ENCODE measurements at regions not wholly inside any gene's neighbourhood (a gene's known extent, or its start where the extent isn't known, plus 50 kb on each side); places are given as distances from the start of the nearest gene placed in this dataset.

- Histone ChIP-seq H3K27me3 (replicated peaks; ENCODE audit: control insufficient read depth, insufficient read depth, low read length) (no peaks in the 10 kb centered on the region), H3K9me3 (peaks cover 5% of the 10 kb centered on the region; the same call in 1 of the 2 replicates), H3K4me3 (ENCODE audit: low read depth, low read length) (no peak overlapping the region), H3K36me3 (ENCODE audit: control insufficient read depth, insufficient read depth, low read length) (no peaks in the 10 kb centered on the region), H3K4me1 (no peaks in the 10 kb centered on the region)
- Mint-ChIP-seq H3K27me3 (ENCODE audit: insufficient read depth, unreplicated experiment) (no peaks in the 10 kb centered on the region), H3K9me3 (ENCODE audit: unreplicated experiment) (peaks cover 38% of the 10 kb centered on the region), H3K4me1 (ENCODE audit: low read depth, unreplicated experiment) (no peaks in the 10 kb centered on the region), H3K27ac (ENCODE audit: unreplicated experiment) (no peak overlapping the region), H3K36me3 (ENCODE audit: insufficient read depth, unreplicated experiment) (no peaks in the 10 kb centered on the region), H3K4me3 (ENCODE audit: unreplicated experiment) (no peak overlapping the region)
- POLR2A ChIA-PET = no interaction called here
- TF ChIP-seq CTCF (IDR thresholded peaks at IDR 0.05; ENCODE audit: insufficient read depth in 1 of 2, low read depth in 1 of 2, low read length in 1 of 2, severe bottlenecking in 1 of 2, unreplicated experiment in 1 of 2) = no peak
- intact Hi-C loops (cut with micrococcal nuclease; ENCODE audit: unreplicated experiment) = loop anchor here (2.0 to 10.0 kb wide), 4 partner anchors 240 to 1370 kb away; no protein-coding TSS in a partner anchor
- no TSS peak for BruUV-seq (replicated peaks)
- CTCF ChIA-PET = no interaction called here
- DNase-seq = no peak
These were observed 1138.8 kb downstream of the XPNPEP1 start for GRCh38 chr10:108784534-108784933.

- H3K36me3 Mint-ChIP-seq (ENCODE audit: insufficient read depth, unreplicated experiment) = no peaks in the 10 kb centered on the region
- no peaks in the 10 kb centered on the region for H3K4me1 Mint-ChIP-seq (ENCODE audit: low read depth, unreplicated experiment)
- peak; percentile 49 to 71 for DNase-seq
- no peak overlapping the region for H3K27ac Mint-ChIP-seq (ENCODE audit: unreplicated experiment)
- TF ChIP-seq CTCF (IDR thresholded peaks at IDR 0.05; ENCODE audit: insufficient read depth in 1 of 2, low read depth in 1 of 2, low read length in 1 of 2, severe bottlenecking in 1 of 2, unreplicated experiment in 1 of 2) = peak; percentile 42 to 59
- intact Hi-C loops (cut with micrococcal nuclease; ENCODE audit: unreplicated experiment) = loop anchor here (2.0 to 10.0 kb wide), 4 partner anchors 239 to 1369 kb away; no protein-coding TSS in a partner anchor
- Histone ChIP-seq H3K4me1 (no peaks in the 10 kb centered on the region), H3K27me3 (replicated peaks; ENCODE audit: control insufficient read depth, insufficient read depth, low read length) (no peaks in the 10 kb centered on the region), H3K9me3 (peaks cover 5% of the 10 kb centered on the region; the same call in 1 of the 2 replicates), H3K36me3 (ENCODE audit: control insufficient read depth, insufficient read depth, low read length) (no peaks in the 10 kb centered on the region), H3K4me3 (ENCODE audit: low read depth, low read length) (no peak overlapping the region)
- ChIA-PET CTCF (no interaction called here), POLR2A (no interaction called here)
- peaks cover 45% of the 10 kb centered on the region for H3K9me3 Mint-ChIP-seq (ENCODE audit: unreplicated experiment)
- no peaks in the 10 kb centered on the region for H3K27me3 Mint-ChIP-seq (ENCODE audit: insufficient read depth, unreplicated experiment)
- no TSS peak for BruUV-seq (replicated peaks)
- H3K4me3 Mint-ChIP-seq (ENCODE audit: unreplicated experiment) = no peak overlapping the region
These were observed 1139.4 kb downstream of the XPNPEP1 start for GRCh38 chr10:108783897-108784296.

- ChIA-PET POLR2A (no interaction called here), CTCF (no interaction called here)
- Histone ChIP-seq H3K9me3 (peaks cover 5% of the 10 kb centered on the region; the same call in 1 of the 2 replicates), H3K4me1 (no peaks in the 10 kb centered on the region), H3K27me3 (replicated peaks; ENCODE audit: control insufficient read depth, insufficient read depth, low read length) (no peaks in the 10 kb centered on the region), H3K36me3 (ENCODE audit: control insufficient read depth, insufficient read depth, low read length) (no peaks in the 10 kb centered on the region), H3K4me3 (ENCODE audit: low read depth, low read length) (no peak overlapping the region)
- H3K36me3 Mint-ChIP-seq (ENCODE audit: insufficient read depth, unreplicated experiment) = no peaks in the 10 kb centered on the region
- no TSS peak for BruUV-seq (replicated peaks)
- H3K9me3 Mint-ChIP-seq (ENCODE audit: unreplicated experiment) = peaks cover 46% of the 10 kb centered on the region
- no peak for TF ChIP-seq CTCF (IDR thresholded peaks at IDR 0.05; ENCODE audit: insufficient read depth in 1 of 2, low read depth in 1 of 2, low read length in 1 of 2, severe bottlenecking in 1 of 2, unreplicated experiment in 1 of 2)
- intact Hi-C loops (cut with micrococcal nuclease; ENCODE audit: unreplicated experiment) = loop anchor here (5.0 to 10.0 kb wide), 3 partner anchors 642 to 1368 kb away; no protein-coding TSS in a partner anchor
- DNase-seq = no peak
- H3K27ac Mint-ChIP-seq (ENCODE audit: unreplicated experiment) = no peak overlapping the region
- no peaks in the 10 kb centered on the region for H3K27me3 Mint-ChIP-seq (ENCODE audit: insufficient read depth, unreplicated experiment)
- no peaks in the 10 kb centered on the region for H3K4me1 Mint-ChIP-seq (ENCODE audit: low read depth, unreplicated experiment)
- no peak overlapping the region for H3K4me3 Mint-ChIP-seq (ENCODE audit: unreplicated experiment)
These were observed 1140.9 kb downstream of the XPNPEP1 start for GRCh38 chr10:108782411-108782810.
